K562 (cell line): ENCODE measurements at regions not wholly inside any gene's neighbourhood (a gene's known extent, or its start where the extent isn't known, plus 50 kb on each side); places are given as distances from the start of the nearest gene placed in this dataset.

ENCODE experiments used
- ATF7 ChIP-seq: fragments of 450-650 bp; IDR thresholded peaks from 2 replicates; pipeline ENCODE4 v1.7.1; 2014; ENCODE audit warnings: mild to moderate bottlenecking, moderate library complexity
- BHLHE40 ChIP-seq: IDR thresholded peaks from 2 replicates; pipeline ENCODE4 v1.6.1; 2011; ENCODE audit warnings: low read length, improper control_type of control experiment
- HSF4 ChIP-seq: fragments of 250-450 bp; sonication (Bioruptor Pico); IDR thresholded peaks from 2 replicates; pipeline ENCODE4 v2.1.2; 2022; ENCODE audit warnings: mild to moderate bottlenecking, moderate library complexity, borderline replicate concordance
- JUN ChIP-seq, 2 experiments: sonication (generic) in 1 of 2; formaldehyde crosslinking in 1 of 2; IDR thresholded peaks; 2 replicates each; pipeline versions ENCODE4 v1.6.1 to v1.8.0; 2012 to 2022; ENCODE audit warnings: borderline replicate concordance in 2 of 2, mild to moderate bottlenecking in 2 of 2, improper control_type of control experiment in 1 of 2, low read depth in 1 of 2, low read length in 1 of 2, missing genetic modification reagents in 1 of 2
- KLF13 ChIP-seq: fragments of 450-650 bp; IDR thresholded peaks from 2 replicates; pipeline ENCODE4 v1.6.1; 2016; ENCODE audit warnings: missing genetic modification characterization, low read depth, mild to moderate bottlenecking, missing compliant biosample characterization, moderate library complexity, borderline replicate concordance
- POLR2A ChIP-seq: fragments of 450-650 bp; conservative IDR thresholded peaks from 2 replicates; pipeline ENCODE4 v1.6.1; 2016
- TAF1 ChIP-seq: IDR thresholded peaks from 2 replicates; pipeline ENCODE4 v1.6.1; 2011; ENCODE audit warnings: mild to moderate bottlenecking, low read length, moderate library complexity; ENCODE audit not compliant: insufficient read depth, control insufficient read depth, severe bottlenecking; ENCODE audit errors: extremely low read depth
- TCF7L2 ChIP-seq: fragments of 150-350 bp; IDR thresholded peaks from 2 replicates; pipeline ENCODE4 v1.6.1; 2016; ENCODE audit warnings: low read depth, mild to moderate bottlenecking, low read length, moderate library complexity
- YY1 ChIP-seq, 3 experiments: IDR thresholded peaks; 2 replicates each; pipeline ENCODE4 v1.6.1; 2011; ENCODE audit warnings: low read length in 2 of 3, mild to moderate bottlenecking in 2 of 3, moderate library complexity in 2 of 3, borderline replicate concordance in 1 of 3, control low read depth in 1 of 3, low read depth in 1 of 3; ENCODE audit not compliant: insufficient read depth in 3 of 3, insufficient replicate concordance in 2 of 3, control insufficient read depth in 1 of 3, insufficient read length in 1 of 3; ENCODE audit errors: extremely low read depth in 1 of 3
- TF ChIP-seq, protein P1 (sequence below): fragments of 450-650 bp; IDR thresholded peaks from 2 replicates; pipeline ENCODE4 v1.6.1; 2016; ENCODE audit warnings: low read depth
- TF ChIP-seq, protein P2 (sequence below), 2 experiments: fragments of 450-650 bp; IDR thresholded peaks; 2 replicates each; pipeline ENCODE4 v1.6.1; 2016; ENCODE audit warnings: mild to moderate bottlenecking in 2 of 2, borderline replicate concordance in 1 of 2, low read depth in 1 of 2, moderate library complexity in 1 of 2

DNA sequence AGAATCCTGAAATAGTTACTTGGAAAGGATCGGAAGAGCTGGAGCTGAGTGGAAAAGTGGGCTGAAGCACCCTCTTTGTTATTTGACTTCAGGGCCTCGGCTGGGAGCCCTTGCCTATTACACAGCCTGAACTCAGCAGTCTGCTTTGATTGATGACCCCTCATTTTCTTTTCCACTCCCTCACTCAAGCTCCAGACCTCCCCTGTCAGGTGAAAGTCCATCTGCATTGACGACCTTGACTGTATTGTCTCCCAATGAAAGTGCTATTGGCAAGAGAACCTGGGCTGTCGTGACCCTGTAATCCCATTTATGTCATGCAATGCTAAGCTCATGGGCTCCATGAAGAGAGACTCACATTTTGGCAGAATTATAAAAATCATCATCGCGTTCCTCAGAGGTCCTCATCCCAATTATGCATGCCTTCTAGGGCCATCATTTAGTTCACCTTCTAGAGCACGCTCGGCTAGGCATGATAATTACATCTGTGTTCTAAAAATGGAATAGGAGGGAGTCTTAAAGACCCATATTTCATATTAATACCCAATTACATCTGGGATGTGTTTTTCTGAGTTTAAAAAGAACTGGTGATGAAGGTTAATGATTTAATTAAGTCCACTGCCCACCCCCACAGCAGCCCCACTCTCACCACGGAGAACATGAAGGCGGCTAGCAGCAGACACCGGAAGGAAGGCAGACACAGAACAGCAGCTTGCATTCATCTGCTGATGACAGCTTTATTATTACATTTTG is 472.5 kb downstream of the PID1 start:
- TF ChIP-seq ATF7 (no peak), JUN (IDR thresholded peaks at IDR 0.05; ENCODE audit: borderline replicate concordance, low read depth, low read length) (no peak), JUN (CRISPR knock-in tag; IDR thresholded peaks at IDR 0.05; ENCODE audit: borderline replicate concordance) (no peak), HSF4 (CRISPR knock-in tag) (no peak), BHLHE40 (no peak), YY1 (IDR thresholded peaks at IDR 0.05; ENCODE audit: borderline replicate concordance in 1 of 3, control insufficient read depth in 1 of 3, extremely low read depth in 1 of 3, insufficient read depth in 3 of 3, insufficient read length in 1 of 3, insufficient replicate concordance in 2 of 3, low read depth in 1 of 3, low read length in 2 of 3) (no peak), TCF7L2 (no peak), KLF13 (no peak), TAF1 (no peak), POLR2A (no peak)
- TF ChIP-seq, protein P1, sequence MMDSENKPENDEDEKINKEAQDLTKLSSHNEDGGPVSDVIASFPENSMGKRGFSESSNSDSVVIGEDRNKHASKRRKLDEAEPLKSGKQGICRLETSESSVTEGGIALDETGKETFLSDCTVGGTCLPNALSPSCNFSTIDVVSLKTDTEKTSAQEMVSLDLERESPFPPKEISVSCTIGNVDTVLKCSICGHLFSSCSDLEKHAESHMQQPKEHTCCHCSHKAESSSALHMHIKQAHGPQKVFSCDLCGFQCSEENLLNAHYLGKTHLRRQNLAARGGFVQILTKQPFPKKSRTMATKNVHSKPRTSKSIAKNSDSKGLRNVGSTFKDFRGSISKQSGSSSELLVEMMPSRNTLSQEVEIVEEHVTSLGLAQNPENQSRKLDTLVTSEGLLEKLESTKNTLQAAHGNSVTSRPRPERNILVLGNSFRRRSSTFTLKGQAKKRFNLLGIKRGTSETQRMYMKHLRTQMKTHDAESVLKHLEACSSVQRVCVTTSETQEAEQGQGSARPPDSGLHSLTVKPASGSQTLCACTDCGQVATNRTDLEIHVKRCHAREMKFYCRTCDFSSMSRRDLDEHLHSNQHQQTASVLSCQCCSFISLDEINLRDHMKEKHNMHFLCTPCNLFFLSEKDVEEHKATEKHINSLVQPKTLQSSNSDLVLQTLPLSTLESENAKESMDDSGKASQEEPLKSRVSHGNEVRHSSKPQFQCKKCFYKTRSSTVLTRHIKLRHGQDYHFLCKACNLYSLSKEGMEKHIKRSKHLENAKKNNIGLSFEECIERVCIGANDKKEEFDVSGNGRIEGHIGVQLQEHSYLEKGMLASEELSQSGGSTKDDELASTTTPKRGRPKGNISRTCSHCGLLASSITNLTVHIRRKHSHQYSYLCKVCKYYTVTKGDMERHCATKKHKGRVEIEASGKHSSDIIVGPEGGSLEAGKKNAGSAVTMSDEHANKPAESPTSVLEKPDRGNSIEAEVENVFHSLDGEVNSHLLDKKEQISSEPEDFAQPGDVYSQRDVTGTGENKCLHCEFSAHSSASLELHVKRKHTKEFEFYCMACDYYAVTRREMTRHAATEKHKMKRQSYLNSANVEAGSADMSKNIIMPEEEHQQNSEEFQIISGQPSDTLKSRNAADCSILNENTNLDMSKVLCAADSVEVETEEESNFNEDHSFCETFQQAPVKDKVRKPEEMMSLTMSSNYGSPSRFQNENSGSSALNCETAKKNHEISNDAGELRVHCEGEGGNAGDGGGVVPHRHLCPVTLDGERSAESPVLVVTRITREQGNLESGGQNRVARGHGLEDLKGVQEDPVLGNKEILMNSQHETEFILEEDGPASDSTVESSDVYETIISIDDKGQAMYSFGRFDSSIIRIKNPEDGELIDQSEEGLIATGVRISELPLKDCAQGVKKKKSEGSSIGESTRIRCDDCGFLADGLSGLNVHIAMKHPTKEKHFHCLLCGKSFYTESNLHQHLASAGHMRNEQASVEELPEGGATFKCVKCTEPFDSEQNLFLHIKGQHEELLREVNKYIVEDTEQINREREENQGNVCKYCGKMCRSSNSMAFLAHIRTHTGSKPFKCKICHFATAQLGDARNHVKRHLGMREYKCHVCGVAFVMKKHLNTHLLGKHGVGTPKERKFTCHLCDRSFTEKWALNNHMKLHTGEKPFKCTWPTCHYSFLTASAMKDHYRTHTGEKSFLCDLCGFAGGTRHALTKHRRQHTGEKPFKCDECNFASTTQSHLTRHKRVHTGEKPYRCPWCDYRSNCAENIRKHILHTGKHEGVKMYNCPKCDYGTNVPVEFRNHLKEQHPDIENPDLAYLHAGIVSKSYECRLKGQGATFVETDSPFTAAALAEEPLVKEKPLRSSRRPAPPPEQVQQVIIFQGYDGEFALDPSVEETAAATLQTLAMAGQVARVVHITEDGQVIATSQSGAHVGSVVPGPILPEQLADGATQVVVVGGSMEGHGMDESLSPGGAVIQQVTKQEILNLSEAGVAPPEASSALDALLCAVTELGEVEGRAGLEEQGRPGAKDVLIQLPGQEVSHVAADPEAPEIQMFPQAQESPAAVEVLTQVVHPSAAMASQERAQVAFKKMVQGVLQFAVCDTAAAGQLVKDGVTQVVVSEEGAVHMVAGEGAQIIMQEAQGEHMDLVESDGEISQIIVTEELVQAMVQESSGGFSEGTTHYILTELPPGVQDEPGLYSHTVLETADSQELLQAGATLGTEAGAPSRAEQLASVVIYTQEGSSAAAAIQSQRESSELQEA = no peak
- TF ChIP-seq, protein P2, sequence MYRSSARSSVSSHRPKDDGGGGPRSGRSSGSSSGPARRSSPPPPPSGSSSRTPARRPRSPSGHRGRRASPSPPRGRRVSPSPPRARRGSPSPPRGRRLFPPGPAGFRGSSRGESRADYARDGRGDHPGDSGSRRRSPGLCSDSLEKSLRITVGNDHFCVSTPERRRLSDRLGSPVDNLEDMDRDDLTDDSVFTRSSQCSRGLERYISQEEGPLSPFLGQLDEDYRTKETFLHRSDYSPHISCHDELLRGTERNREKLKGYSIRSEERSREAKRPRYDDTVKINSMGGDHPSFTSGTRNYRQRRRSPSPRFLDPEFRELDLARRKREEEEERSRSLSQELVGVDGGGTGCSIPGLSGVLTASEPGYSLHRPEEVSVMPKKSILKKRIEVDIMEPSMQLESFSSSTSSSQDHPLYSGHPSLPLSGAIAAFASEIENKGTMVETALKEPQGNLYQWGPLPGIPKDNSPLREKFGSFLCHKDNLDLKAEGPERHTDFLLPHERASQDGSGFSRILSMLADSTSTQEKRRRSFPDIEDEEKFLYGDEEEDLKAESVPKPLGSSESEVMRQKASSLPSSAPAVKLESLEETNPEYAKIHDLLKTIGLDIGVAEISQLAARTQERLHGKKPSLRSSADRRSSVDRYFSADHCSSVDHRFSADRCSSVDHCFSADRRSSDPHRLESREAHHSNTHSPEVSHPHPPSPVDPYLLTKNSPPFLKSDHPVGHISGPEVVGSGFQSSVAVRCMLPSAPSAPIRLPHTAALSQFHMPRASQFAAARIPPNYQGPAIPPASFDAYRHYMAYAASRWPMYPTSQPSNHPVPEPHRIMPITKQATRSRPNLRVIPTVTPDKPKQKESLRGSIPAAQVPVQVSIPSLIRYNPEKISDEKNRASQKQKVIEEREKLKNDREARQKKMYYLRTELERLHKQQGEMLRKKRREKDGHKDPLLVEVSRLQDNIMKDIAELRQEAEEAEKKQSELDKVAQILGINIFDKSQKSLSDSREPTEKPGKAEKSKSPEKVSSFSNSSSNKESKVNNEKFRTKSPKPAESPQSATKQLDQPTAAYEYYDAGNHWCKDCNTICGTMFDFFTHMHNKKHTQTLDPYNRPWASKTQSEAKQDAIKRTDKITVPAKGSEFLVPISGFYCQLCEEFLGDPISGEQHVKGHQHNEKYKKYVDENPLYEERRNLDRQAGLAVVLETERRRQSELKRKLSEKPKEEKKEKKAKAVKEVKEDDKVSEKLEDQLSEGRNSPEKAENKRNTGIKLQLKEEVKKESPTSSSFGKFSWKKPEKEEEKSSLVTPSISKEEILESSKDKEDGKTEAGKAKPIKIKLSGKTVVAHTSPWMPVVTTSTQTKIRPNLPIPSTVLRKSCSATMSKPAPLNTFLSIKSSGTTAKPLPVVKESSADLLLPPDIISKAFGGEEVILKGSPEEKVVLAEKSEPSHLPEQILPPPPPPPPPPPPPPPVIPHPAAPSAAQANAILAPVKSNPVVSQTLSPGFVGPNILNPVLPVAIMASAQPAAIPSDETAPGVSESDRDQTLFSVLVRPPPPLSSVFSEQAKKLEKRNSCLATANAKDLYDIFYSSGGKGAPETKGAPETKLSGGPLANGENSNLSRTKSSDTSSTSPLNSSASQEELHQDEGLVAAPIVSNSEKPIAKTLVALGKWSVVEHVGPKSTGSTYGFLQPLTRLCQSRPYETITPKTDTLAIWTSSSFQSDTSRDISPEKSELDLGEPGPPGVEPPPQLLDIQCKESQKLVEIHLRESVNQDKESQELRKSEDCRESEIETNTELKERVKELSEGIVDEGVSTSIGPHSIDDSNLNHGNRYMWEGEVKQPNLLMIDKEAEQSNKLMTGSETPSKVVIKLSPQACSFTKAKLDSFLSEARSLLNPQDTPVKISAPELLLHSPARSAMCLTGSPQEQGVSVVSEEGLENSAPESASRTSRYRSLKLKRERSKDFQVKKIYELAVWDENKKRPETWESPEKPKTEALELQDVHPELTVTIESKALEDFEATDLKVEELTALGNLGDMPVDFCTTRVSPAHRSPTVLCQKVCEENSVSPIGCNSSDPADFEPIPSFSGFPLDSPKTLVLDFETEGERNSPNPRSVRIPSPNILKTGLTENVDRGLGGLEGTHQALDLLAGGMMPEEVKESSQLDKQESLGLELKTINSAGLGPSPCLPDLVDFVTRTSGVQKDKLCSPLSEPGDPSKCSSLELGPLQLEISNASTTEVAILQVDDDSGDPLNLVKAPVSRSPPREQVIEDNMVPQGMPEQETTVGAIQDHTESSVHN (IDR thresholded peaks at IDR 0.05; ENCODE audit: borderline replicate concordance in 1 of 2, low read depth in 1 of 2) = no peak
